ENCODE measurements at regions not wholly inside any gene's neighbourhood (a gene's known extent, or its start where the extent isn't known, plus 50 kb on each side); places are given as distances from the start of the nearest gene placed in this dataset.

- DNase-seq, result no peak
These were observed 227.3 kb downstream of the TMEM167A start for GRCh38 chr5:82849885-82850284.

GRCh38 chr5:82847562-82847961, 229.6 kb downstream of the TMEM167A start:
- no peak for DNase-seq

GRCh38 chr5:82839881-82840280, 237.3 kb downstream of the TMEM167A start:
- DNase-seq, result no peak

- no peak for DNase-seq
These were observed 241.7 kb downstream of the TMEM167A start for GRCh38 chr5:82835488-82835887.

- no peak for DNase-seq
These were observed 243.0 kb downstream of the TMEM167A start for GRCh38 chr5:82834151-82834550.

- no peak for DNase-seq
These were observed 243.9 kb downstream of the TMEM167A start for GRCh38 chr5:82833277-82833676.

GRCh38 chr5:82832445-82832844, 244.7 kb downstream of the TMEM167A start:
- DNase-seq, result no peak

GRCh38 chr5:82828211-82828610, 249.0 kb downstream of the TMEM167A start:
- DNase-seq, result no peak

GRCh38 chr5:82827651-82828050, 249.5 kb downstream of the TMEM167A start:
- DNase-seq, result no peak

- no peak for DNase-seq
These were observed 254.6 kb downstream of the TMEM167A start for GRCh38 chr5:82822634-82822927.

GRCh38 chr5:82821846-82822633, 255.2 kb downstream of the TMEM167A start:
- DNase-seq, result no peak

- DNase-seq, result no peak
These were observed 256.0 kb downstream of the TMEM167A start for GRCh38 chr5:82820961-82821845.

GRCh38 chr5:82820188-82820587, 257.0 kb downstream of the TMEM167A start:
- DNase-seq, result no peak

GRCh38 chr5:82817897-82818676, 259.1 kb downstream of the TMEM167A start:
- no peak for DNase-seq

- no peak for DNase-seq
These were observed 260.3 kb downstream of the TMEM167A start for GRCh38 chr5:82816926-82817325.

- DNase-seq, result no peak
These were observed 261.3 kb downstream of the TMEM167A start for GRCh38 chr5:82815871-82816270.

- DNase-seq, result peak; percentile 21
These were observed 263.3 kb downstream of the TMEM167A start for GRCh38 chr5:82813861-82814260.

- DNase-seq, result no peak
These were observed 264.6 kb downstream of the TMEM167A start for GRCh38 chr5:82812575-82812974.

- no peak for DNase-seq
These were observed 265.7 kb downstream of the TMEM167A start for GRCh38 chr5:82811490-82811889.

GRCh38 chr5:82809420-82810143, 267.6 kb downstream of the TMEM167A start:
- DNase-seq, result no peak

GRCh38 chr5:82808960-82809359, 268.2 kb downstream of the TMEM167A start:
- DNase-seq, result no peak

- no peak for DNase-seq
These were observed 270.2 kb downstream of the TMEM167A start for GRCh38 chr5:82807021-82807420.
